Effector CD8-positive, alpha-beta T cell (primary cell): ENCODE measurements at regions not wholly inside any gene's neighbourhood (a gene's known extent, or its start where the extent isn't known, plus 50 kb on each side); places are given as distances from the start of the nearest gene placed in this dataset.
"Not testable (repeated sequence)": the region's sequence is repeated elsewhere in the genome, so short reads cannot be mapped to it uniquely, and the experiment has no call there.

Experiments used
- DNase-seq: peaks from one replicate; lab custom pipeline; 2025; lab: John Stamatoyannopoulos, UW

GRCh38 chr13:50599046-50599445, 244.4 kb downstream of the DLEU7 start:
- no peak for DNase-seq

GRCh38 chr13:50599927-50600326, 243.6 kb downstream of the DLEU7 start:
- no peak for DNase-seq

- no peak for DNase-seq
Measured at GRCh38 chr13:50608370-50608769, 235.1 kb downstream of the DLEU7 start.

GRCh38 chr13:50609011-50609410, 234.5 kb downstream of the DLEU7 start:
- no peak for DNase-seq

- no peak for DNase-seq
Measured at GRCh38 chr13:50610238-50610637, 233.3 kb downstream of the DLEU7 start.

GRCh38 chr13:50611117-50611781, 232.2 kb downstream of the DLEU7 start:
- DNase-seq, result no peak

GRCh38 chr13:50612717-50613116, 230.8 kb downstream of the DLEU7 start:
- DNase-seq, result no peak

- DNase-seq, result no peak
Measured at GRCh38 chr13:50613356-50613831, 230.1 kb downstream of the DLEU7 start.

- DNase-seq, result no peak
Measured at GRCh38 chr13:50615234-50615633, 228.3 kb downstream of the DLEU7 start.

GRCh38 chr13:50616101-50616500, 227.4 kb downstream of the DLEU7 start:
- DNase-seq, result no peak

- no peak for DNase-seq
Measured at GRCh38 chr13:50617134-50617721, 226.3 kb downstream of the DLEU7 start.

GRCh38 chr13:50618206-50618605, 225.3 kb downstream of the DLEU7 start:
- DNase-seq, result no peak

- DNase-seq, result no peak
Measured at GRCh38 chr13:50626101-50626547, 217.4 kb downstream of the DLEU7 start.

- DNase-seq, result no peak
Measured at GRCh38 chr13:50627111-50627510, 216.4 kb downstream of the DLEU7 start.

GRCh38 chr13:50628512-50628911, 215.0 kb downstream of the DLEU7 start:
- DNase-seq, result not testable (repeated sequence)

GRCh38 chr13:50629497-50629896, 214.0 kb downstream of the DLEU7 start:
- DNase-seq, result no peak

- DNase-seq, result no peak
Measured at GRCh38 chr13:50629966-50630365, 213.5 kb downstream of the DLEU7 start.

- no peak for DNase-seq
Measured at GRCh38 chr13:50631041-50631440, 212.5 kb downstream of the DLEU7 start.

GRCh38 chr13:50634339-50634738, 209.2 kb downstream of the DLEU7 start:
- no peak for DNase-seq

GRCh38 chr13:50635504-50635903, 208.0 kb downstream of the DLEU7 start:
- DNase-seq, result no peak

- DNase-seq, result no peak
Measured at GRCh38 chr13:50636007-50636704, 207.3 kb downstream of the DLEU7 start.

GRCh38 chr13:50643060-50643459, 200.4 kb downstream of the DLEU7 start:
- DNase-seq, result no peak
